ENCODE measurements at regions not wholly inside any gene's neighbourhood (a gene's known extent, or its start where the extent isn't known, plus 50 kb on each side); places are given as distances from the start of the nearest gene placed in this dataset.

DNA sequence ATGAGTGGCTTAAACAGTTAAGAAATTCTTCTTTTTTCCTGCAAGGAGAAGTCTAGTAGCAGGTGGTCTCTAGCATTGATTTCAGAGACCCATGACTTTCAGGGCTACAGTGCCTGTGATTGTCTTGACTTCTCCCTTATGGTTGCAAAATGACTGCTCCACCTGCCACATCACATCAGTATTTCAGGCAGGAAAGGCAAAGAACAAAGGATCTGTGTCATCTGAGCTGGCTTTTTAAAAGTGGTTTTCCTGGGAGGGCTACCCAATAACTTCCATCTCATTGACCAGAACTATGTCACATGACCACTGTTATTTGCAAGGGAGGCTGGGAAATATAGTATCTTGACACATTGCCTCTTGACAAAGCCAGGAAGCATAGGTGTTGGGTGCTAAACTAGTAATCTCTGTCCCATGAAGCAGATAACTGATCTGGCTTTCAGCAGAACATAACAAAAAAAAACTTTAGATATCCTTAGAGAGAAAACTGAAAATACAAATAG lies 226.2 kb downstream of the DHX35 start:
- Histone ChIP-seq H3K4me3 (ENCODE audit: low read depth, low read length) (no peak overlapping the region), H3K36me3 (replicated peaks) (no peaks in the 10 kb centered on the region), H3K27me3 (replicated peaks) (no peaks in the 10 kb centered on the region), H3K27ac (no peak overlapping the region)
- TF ChIP-seq, protein P1, sequence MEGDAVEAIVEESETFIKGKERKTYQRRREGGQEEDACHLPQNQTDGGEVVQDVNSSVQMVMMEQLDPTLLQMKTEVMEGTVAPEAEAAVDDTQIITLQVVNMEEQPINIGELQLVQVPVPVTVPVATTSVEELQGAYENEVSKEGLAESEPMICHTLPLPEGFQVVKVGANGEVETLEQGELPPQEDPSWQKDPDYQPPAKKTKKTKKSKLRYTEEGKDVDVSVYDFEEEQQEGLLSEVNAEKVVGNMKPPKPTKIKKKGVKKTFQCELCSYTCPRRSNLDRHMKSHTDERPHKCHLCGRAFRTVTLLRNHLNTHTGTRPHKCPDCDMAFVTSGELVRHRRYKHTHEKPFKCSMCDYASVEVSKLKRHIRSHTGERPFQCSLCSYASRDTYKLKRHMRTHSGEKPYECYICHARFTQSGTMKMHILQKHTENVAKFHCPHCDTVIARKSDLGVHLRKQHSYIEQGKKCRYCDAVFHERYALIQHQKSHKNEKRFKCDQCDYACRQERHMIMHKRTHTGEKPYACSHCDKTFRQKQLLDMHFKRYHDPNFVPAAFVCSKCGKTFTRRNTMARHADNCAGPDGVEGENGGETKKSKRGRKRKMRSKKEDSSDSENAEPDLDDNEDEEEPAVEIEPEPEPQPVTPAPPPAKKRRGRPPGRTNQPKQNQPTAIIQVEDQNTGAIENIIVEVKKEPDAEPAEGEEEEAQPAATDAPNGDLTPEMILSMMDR (IDR thresholded peaks at IDR 0.05; ENCODE audit: low read depth, low read length, missing control alignments): no peak
- in situ Hi-C loops (cut with HindIII; ENCODE audit: low pct_ligation_motif_present, low sequenced_read_pairs): no loop called here
- DNase-seq: no peak

DNA sequence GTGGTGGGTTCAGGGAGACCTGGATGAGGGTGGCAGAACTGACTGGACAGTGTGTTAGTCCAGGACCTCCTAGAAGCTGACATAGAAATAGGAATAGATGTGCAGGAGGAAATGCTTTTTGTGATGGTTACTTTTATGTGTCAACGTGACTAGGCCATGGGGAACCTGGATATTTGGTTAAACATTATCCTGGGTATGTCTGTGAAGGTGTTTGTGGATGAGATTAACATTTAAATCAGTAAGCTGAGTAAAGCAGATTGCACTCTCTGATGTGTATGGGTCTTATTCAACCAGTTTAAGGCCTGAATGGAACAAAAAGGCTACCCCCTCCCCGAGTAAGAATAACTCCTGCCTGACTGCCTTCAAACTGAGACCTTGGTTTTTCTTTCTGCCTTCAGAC lies 219.3 kb downstream of the DHX35 start:
- TF ChIP-seq, protein P1 (IDR thresholded peaks at IDR 0.05; ENCODE audit: low read depth, low read length, missing control alignments): no peak
- DNase-seq: no peak
- in situ Hi-C loops (cut with HindIII; ENCODE audit: low pct_ligation_motif_present, low sequenced_read_pairs): no loop called here
- H3K36me3 ChIP-seq (replicated peaks): no peaks in the 10 kb centered on the region
- H3K27ac ChIP-seq: no peak overlapping the region
- no peak overlapping the region for H3K4me3 ChIP-seq (ENCODE audit: low read depth, low read length)
- no peaks in the 10 kb centered on the region for H3K27me3 ChIP-seq (replicated peaks)

DNA sequence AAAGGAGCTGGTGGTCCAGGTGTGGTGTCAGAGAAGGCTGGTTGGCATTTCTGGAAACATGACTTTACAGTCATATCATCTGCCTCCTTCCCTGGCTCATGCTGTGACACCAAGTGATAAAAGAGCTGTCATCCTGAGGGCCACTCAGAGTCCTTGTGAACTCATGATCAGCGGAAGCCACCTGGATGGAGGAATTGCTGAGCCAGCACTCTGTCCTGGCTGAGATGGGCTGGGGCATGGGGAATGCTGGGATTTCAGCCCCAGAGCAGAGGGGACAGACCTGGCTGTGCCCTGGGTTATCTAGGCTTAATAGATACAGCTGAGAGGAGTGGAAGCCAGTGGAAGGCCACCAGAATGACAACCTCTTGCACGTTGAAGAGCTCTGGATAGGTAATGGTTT lies 214.3 kb downstream of the DHX35 start:
- no peak overlapping the region for H3K27ac ChIP-seq
- no peak overlapping the region for H3K4me3 ChIP-seq (ENCODE audit: low read depth, low read length)
- in situ Hi-C loops (cut with HindIII; ENCODE audit: low pct_ligation_motif_present, low sequenced_read_pairs): no loop called here
- H3K36me3 ChIP-seq (replicated peaks): no peaks in the 10 kb centered on the region
- no peaks in the 10 kb centered on the region for H3K27me3 ChIP-seq (replicated peaks)
- TF ChIP-seq, protein P1 (IDR thresholded peaks at IDR 0.05; ENCODE audit: low read depth, low read length, missing control alignments): no peak
- no peak for DNase-seq

DNA sequence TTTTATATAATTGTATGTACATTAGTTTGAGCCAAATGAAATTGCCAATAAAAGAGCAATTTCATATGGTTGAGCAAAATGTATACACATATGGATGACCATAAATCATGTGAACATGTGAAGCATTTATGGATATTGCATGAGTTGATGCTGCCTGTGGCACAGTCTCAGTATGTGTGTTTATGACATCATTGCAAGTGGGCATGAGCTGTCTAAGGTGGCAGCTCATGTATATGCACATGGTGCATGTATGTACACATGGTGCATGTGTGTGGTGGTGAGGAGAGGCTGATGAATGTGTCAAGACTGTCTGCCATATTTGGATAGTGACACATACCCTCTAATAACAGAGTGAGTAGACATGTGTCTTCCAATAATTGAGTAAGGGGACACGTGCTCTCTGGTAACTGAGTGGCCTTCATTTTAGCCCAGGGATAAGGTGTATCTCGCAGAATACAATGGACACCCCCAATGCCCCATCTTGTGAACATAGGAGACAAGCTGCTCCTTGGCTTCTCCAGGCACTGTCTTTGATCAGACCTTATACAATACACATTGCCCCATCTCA lies 208.8 kb downstream of the DHX35 start:
- TF ChIP-seq, protein P1 (IDR thresholded peaks at IDR 0.05; ENCODE audit: low read depth, low read length, missing control alignments): no peak
- in situ Hi-C loops (cut with HindIII; ENCODE audit: low pct_ligation_motif_present, low sequenced_read_pairs): no loop called here
- H3K27ac ChIP-seq: no peak overlapping the region

DNA sequence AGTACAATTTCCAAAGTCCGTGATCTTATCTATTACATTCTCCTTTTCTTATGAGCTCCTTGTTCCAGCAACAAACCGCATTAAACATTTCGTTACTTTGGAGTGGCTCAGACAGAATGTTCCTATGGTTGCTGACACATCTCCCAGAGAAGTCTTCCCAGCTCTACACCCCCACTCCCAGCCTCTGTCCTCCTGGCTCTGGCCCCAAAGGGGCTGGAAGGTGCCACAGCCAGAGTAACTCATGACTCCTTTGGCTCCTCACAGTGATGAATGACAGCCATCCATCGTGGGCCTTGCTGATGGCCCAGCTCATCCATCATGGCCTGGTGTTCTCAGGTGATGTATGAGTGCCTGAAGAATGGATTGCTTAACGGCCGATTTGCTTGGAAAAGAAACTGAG lies 203.0 kb downstream of the DHX35 start:
- H3K27me3 ChIP-seq (replicated peaks): no peaks in the 10 kb centered on the region
- no peak for DNase-seq

More for the DNA sequence above, 208.8 kb downstream of the DHX35 start:
- H3K27me3 ChIP-seq (replicated peaks): no peaks in the 10 kb centered on the region
- DNase-seq: no peak
- no peaks in the 10 kb centered on the region for H3K36me3 ChIP-seq (replicated peaks)
- H3K4me3 ChIP-seq (ENCODE audit: low read depth, low read length): no peak overlapping the region

More for the DNA sequence above, 203.0 kb downstream of the DHX35 start:
- H3K27ac ChIP-seq: no peak overlapping the region
- no peaks in the 10 kb centered on the region for H3K36me3 ChIP-seq (replicated peaks)
- TF ChIP-seq, protein P1 (IDR thresholded peaks at IDR 0.05; ENCODE audit: low read depth, low read length, missing control alignments): no peak
- in situ Hi-C loops (cut with HindIII; ENCODE audit: low pct_ligation_motif_present, low sequenced_read_pairs): no loop called here
- no peak overlapping the region for H3K4me3 ChIP-seq (ENCODE audit: low read depth, low read length)
